NOMO-1 (cell line): ENCODE measurements at regions not wholly inside any gene's neighbourhood (a gene's known extent, or its start where the extent isn't known, plus 50 kb on each side); places are given as distances from the start of the nearest gene placed in this dataset.
"Not testable (repeated sequence)": the region's sequence is repeated elsewhere in the genome, so short reads cannot be mapped to it uniquely, and the experiment has no call there.

Source experiments
- DNase-seq, 2 experiments: peaks; one replicate each; lab custom pipeline; 2025; ENCODE audit not compliant: unreplicated experiment in 2 of 2; lab: John Stamatoyannopoulos, UW

GRCh38 chr11:28792856-28793255 lies 684.7 kb downstream of the METTL15 start:
- no peak for DNase-seq

GRCh38 chr11:28787897-28788296 lies 679.7 kb downstream of the METTL15 start:
- DNase-seq = not testable (repeated sequence)

- no peak for DNase-seq
These were observed 668.9 kb downstream of the METTL15 start for GRCh38 chr11:28777126-28777525.

GRCh38 chr11:28773606-28774005 lies 665.4 kb downstream of the METTL15 start:
- DNase-seq = no peak

GRCh38 chr11:28770806-28771205 lies 662.6 kb downstream of the METTL15 start:
- DNase-seq = no peak

- DNase-seq = no peak
These were observed 659.4 kb downstream of the METTL15 start for GRCh38 chr11:28767574-28767973.

- DNase-seq = no peak
These were observed 655.7 kb downstream of the METTL15 start for GRCh38 chr11:28763876-28764275.

- DNase-seq = no peak
These were observed 655.0 kb downstream of the METTL15 start for GRCh38 chr11:28763151-28763550.

- DNase-seq = no peak
These were observed 652.6 kb downstream of the METTL15 start for GRCh38 chr11:28760676-28761390.

- DNase-seq = no peak
These were observed 651.1 kb downstream of the METTL15 start for GRCh38 chr11:28759311-28759710.

GRCh38 chr11:28757725-28758515 lies 649.7 kb downstream of the METTL15 start:
- no peak for DNase-seq

- DNase-seq = no peak
These were observed 648.8 kb downstream of the METTL15 start for GRCh38 chr11:28756977-28757376.

- no peak for DNase-seq
These were observed 634.9 kb downstream of the METTL15 start for GRCh38 chr11:28743061-28743550.

- no peak for DNase-seq
These were observed 631.5 kb downstream of the METTL15 start for GRCh38 chr11:28739489-28740280.

- DNase-seq = no peak
These were observed 630.4 kb downstream of the METTL15 start for GRCh38 chr11:28738549-28738948.

GRCh38 chr11:28736256-28736655 lies 628.1 kb downstream of the METTL15 start:
- DNase-seq = no peak

GRCh38 chr11:28735511-28735910 lies 627.3 kb downstream of the METTL15 start:
- no peak for DNase-seq

GRCh38 chr11:28730889-28731288 lies 622.7 kb downstream of the METTL15 start:
- no peak for DNase-seq

- no peak for DNase-seq
These were observed 622.1 kb downstream of the METTL15 start for GRCh38 chr11:28730336-28730735.

GRCh38 chr11:28729339-28729738 lies 621.2 kb downstream of the METTL15 start:
- no peak for DNase-seq

GRCh38 chr11:28728666-28729065 lies 620.5 kb downstream of the METTL15 start:
- DNase-seq = no peak
